CD4-positive, alpha-beta T cell treated with Interleukin-6 at 100 ng/mL for 8 hours (primary cell): ENCODE measurements at regions not wholly inside any gene's neighbourhood (a gene's known extent, or its start where the extent isn't known, plus 50 kb on each side); places are given as distances from the start of the nearest gene placed in this dataset.

Experiments
- DNase-seq: peaks from one replicate; pipeline ENCODE4 v3.0.0-alpha.2; 2020; ENCODE audit warnings: mixed read lengths, low spot score

DNA sequence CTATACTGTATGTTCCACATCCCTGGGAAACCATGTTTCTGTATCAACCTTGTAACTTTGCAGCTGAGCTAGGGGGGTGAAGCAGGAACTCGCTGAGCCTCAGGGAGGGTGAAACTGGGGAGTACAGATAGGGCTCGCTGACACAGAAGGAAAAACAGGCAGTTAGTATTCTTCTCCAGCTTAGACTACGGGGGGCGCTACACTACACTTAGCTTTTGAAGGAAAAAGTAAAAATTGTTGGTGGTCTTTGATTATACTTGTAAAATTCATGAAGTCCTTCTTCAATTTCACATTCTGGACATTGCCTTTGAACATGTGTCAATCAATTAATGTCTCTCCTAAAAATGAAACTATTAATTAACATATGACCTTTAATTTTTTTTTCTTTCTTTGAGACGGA is 73.5 kb upstream of the RGMA start:
- no peak for DNase-seq

DNA sequence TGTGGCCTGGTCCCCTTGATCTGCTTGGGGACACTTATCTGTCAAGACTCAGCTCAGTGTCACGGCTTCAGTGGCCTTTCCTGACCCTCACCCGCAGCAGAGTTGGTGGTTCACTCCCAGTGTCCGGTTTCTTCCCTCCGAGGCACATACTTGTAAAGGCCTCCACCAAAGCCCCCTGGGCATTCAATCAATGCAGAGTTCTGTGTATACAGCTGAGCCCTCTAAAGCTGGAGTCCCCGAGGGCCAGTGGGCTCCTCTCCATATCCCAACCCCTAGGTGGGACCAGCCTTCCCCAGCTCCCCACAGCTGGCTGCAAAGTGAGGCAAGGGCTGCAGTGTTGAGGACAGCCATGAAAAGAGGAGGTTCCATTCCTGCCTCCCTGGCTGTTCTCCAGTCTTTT is 70.9 kb upstream of the RGMA start:
- no peak for DNase-seq

DNA sequence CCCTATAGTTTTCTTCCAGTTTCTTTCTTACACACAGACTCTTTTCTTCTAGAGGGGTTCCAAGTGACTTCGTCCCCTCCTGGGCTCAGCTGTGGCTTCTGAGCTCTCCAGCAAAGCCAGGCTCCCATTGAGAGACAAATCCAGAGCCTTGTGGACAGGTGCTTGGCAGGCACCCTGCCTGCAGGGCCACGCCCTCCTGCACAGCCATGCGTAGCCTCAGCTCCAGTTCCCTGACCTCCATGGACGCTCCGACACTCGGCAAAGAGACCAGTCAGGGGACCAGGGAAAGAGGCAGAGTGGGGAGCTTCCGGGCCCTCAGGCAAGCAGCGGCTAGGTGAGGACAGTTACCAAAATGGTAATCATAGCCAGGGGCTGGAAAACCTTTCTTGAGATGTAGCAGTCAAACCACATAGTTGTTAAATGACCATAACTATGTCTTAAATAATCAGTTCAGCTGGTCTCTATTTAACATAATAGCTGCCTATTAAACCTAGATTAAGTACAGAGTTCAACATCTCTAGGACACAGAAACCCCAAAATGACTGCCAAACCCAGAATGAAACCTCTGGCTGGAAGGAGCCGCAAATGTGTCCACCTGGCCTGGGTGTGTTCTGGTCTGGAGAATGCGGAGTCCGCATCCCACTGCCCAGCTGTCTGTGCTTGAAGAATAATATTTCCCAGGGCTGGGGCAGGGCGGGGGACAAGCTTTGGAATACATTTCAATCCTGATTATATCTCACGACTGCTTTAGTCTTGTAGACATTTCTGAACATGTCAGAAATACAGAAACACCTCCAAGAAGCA is 69.3 kb upstream of the RGMA start:
- DNase-seq: no peak

- no peak for DNase-seq
Measured at GRCh38 chr15:93154666-93155065, 65.7 kb upstream of the RGMA start.

GRCh38 chr15:93152951-93153350 is 63.9 kb upstream of the RGMA start:
- DNase-seq: no peak

- peak; percentile 56 for DNase-seq
Measured at GRCh38 chr15:93152360-93152759, 63.3 kb upstream of the RGMA start.

DNA sequence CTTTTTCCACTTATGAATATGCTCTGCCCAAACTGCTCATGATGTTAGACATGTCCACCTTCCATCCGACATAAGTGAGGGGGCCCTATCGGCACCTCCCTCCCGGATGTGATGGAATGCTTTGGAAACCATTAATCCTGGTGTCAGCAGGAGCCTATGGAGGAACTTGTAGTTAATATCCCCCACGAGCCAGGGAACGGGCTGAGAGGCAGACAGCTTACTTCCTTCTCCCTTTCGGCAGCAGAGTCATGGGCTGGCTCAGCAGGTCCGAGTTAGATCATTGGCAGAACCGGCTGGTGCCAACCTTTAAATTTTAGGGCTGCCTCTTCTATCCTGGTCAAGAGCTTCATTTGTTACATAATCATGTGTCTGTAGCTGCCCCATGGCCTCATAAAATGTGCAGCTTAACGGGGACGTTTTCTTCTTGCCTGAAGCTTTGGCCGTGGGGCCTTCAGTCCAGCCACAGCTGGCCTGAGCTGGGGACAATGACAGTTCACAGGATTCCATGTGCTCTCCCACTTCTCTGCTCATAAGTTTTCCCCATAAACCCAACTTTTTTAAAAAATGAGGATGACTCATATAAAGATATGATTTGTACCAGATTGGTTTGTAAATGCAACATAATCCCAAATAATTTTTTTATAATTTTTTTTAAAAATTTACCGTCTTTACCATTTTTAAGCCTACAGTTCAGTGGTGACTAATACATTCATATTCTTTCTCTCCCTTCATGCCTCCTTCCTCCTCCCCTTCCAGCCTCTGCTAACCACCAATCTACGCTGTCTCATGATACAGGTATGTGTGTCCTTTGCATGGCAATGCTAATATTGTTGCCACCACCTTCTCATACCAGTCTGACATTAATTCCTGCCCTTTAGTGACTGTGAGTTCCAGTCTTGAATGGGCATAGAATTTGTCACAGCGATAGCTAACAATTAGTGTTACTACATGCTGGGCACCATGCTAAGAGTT is 62.2 kb upstream of the RGMA start:
- no peak for DNase-seq

GRCh38 chr15:93146601-93147000 is 57.6 kb upstream of the RGMA start:
- DNase-seq: no peak

GRCh38 chr15:93146196-93146595 is 57.2 kb upstream of the RGMA start:
- DNase-seq: no peak

GRCh38 chr15:93144463-93145236 is 55.6 kb upstream of the RGMA start:
- no peak for DNase-seq

- DNase-seq: no peak
Measured at GRCh38 chr15:93143186-93143585, 54.2 kb upstream of the RGMA start.

GRCh38 chr15:93141371-93141794 is 52.4 kb upstream of the RGMA start:
- peak; percentile 34 for DNase-seq

DNA sequence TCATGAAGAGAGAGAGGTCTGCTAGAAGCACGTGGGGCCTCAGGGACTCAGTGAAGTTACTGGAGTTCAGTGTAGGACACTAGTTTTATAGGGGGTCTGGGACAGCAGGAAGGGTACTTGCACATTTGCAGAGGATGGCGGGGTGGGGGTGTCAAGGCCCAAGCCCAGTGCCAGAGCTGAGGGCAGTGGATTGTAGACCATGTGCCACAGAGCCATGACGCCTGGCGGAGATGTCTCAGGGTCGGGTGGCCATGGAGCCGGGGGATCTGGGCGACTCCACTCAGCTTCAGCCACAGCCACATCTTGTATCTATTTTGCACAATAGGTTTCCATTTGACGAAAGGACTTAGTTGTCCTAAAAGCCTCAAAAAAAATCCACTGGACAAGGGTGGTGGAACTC is 50.4 kb upstream of the RGMA start:
- no peak for DNase-seq

DNA sequence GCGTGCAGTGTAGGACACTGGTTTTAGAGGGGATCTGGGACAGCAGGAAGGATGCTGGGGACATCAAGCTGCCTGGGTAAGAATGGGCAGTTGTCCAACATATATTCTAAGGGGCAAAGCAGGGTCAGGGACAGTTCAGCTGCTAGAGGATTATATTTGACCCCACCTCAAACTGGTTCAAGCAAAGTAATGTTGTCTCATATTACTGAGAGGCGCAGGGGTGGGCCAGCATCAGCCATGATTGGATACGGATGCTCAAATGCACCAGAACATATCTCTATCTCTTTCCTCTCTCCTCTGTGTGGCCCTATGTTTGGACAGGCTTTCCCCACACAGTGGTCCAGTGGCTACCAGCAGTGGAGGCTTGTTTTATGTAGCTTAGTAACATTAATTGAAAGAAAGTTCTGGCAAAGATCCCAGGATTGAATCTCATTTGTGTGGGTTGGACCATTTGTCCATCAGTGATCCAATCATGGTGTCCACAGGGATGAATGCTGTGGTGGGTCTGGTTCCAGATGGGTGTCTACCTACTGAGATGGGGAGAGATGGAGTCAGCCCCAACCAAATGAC is 49.8 kb upstream of the RGMA start:
- no peak for DNase-seq
